ENCODE measurements at regions not wholly inside any gene's neighbourhood (a gene's known extent, or its start where the extent isn't known, plus 50 kb on each side); places are given as distances from the start of the nearest gene placed in this dataset.

DNA sequence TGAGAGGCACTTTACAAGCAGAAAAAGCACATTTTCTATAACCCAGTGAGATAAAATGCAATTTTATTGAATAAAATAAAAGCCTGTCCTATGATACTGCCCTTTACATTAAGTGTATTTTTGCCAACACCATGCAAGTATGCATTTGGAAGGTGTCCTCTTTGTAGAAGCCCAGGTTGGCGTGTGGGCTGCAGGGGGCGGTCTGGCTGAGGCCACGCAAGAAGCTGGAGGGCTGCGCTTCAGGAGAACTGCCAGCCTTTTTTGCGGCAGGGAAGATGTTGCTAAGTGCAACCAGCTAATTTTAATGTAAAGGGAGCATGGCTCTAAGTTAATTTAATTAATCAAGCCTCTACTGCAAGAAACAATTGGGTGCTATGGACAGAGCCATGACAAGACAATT is 562.8 kb upstream of the SALL3 start:
- Histone ChIP-seq H3K27ac (ENCODE audit: low read length, poor library complexity, severe bottlenecking) (no peak overlapping the region), H3K9me3 (ENCODE audit: control insufficient read depth, low read length) (peaks cover 2% of the 10 kb centered on the region), H3K14ac (ENCODE audit: low read length in 2 of 2) (no peak overlapping the region), H3K4me1 (ENCODE audit: control insufficient read depth, insufficient read depth, low read depth, low read length) (no peaks in the 10 kb centered on the region), H2BK15ac (ENCODE audit: low read depth, poor library complexity, severe bottlenecking) (no peak overlapping the region), H3K4me3 (ENCODE audit: insufficient read depth in 1 of 2, low read depth in 1 of 2, low read length in 2 of 2) (no peak overlapping the region), H3K4me2 (ENCODE audit: low read length, poor library complexity, severe bottlenecking) (no peak overlapping the region), H2BK5ac (ENCODE audit: low read depth, low read length, poor library complexity, severe bottlenecking) (no peak overlapping the region), H4K91ac (ENCODE audit: low read length) (no peak overlapping the region), H3K36me3 (ENCODE audit: control insufficient read depth in 1 of 2, insufficient read depth in 2 of 2, low read depth in 1 of 2, low read length in 2 of 2) (no peaks in the 10 kb centered on the region), H3K4ac (ENCODE audit: low read depth in 1 of 2, low read length in 2 of 2) (no peak overlapping the region), H3K79me1 (replicated peaks; ENCODE audit: low read length, poor library complexity, severe bottlenecking) (no peaks in the 10 kb centered on the region), H3K27me3 (ENCODE audit: control insufficient read depth in 1 of 2, insufficient read depth in 1 of 2, low read length in 2 of 2) (no peaks in the 10 kb centered on the region), H2BK12ac (ENCODE audit: low read length in 2 of 2) (no peak overlapping the region), H2AK5ac (ENCODE audit: low read length, severe bottlenecking) (no peak overlapping the region), H3K18ac (ENCODE audit: low read depth in 1 of 2, low read length in 2 of 2) (no peak overlapping the region), H2AFZ (ENCODE audit: low read depth, low read length) (no peak overlapping the region), H2BK120ac (ENCODE audit: low read depth, low read length) (no peak overlapping the region), H3K9ac (ENCODE audit: low read length) (no peak overlapping the region), H4K8ac (ENCODE audit: low read length) (no peak overlapping the region), H3K23ac (ENCODE audit: low read length in 2 of 2) (no peak overlapping the region)
- WGBS, result 77% methylated on average over 4 of the region's 5 CpGs
- no peak for DNase-seq

DNA sequence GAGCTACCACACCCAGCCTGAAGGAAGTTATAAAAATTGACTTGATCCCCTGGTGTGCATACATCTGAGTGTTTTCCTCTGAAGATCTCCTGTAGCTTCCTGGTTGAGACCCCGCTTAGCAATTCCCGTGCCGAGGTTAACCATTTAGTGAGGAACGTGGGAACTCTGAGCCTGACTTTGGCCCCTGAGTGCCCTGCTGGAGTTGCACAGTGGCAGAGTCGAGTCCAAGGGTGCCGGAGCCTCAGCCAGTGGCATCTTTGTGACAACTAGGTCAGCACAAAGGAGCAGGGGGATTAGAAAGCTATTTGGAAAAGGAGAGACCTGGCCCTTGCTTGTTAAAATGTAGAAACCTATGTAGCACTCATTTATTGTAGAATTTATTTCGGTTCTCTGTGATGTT is 561.2 kb upstream of the SALL3 start:
- DNase-seq, result no peak
- Histone ChIP-seq H3K23ac (ENCODE audit: low read length in 2 of 2) (no peak overlapping the region), H3K4me1 (ENCODE audit: control insufficient read depth, insufficient read depth, low read depth, low read length) (no peaks in the 10 kb centered on the region), H3K4me3 (ENCODE audit: insufficient read depth in 1 of 2, low read depth in 1 of 2, low read length in 2 of 2) (no peak overlapping the region), H2AFZ (ENCODE audit: low read depth, low read length) (no peak overlapping the region), H3K79me1 (replicated peaks; ENCODE audit: low read length, poor library complexity, severe bottlenecking) (no peaks in the 10 kb centered on the region), H2BK5ac (ENCODE audit: low read depth, low read length, poor library complexity, severe bottlenecking) (no peak overlapping the region), H3K9ac (ENCODE audit: low read length) (no peak overlapping the region), H4K8ac (ENCODE audit: low read length) (no peak overlapping the region), H3K4ac (ENCODE audit: low read depth in 1 of 2, low read length in 2 of 2) (no peak overlapping the region), H3K27ac (ENCODE audit: low read length, poor library complexity, severe bottlenecking) (no peak overlapping the region), H2BK15ac (ENCODE audit: low read depth, poor library complexity, severe bottlenecking) (no peak overlapping the region), H3K27me3 (ENCODE audit: control insufficient read depth in 1 of 2, insufficient read depth in 1 of 2, low read length in 2 of 2) (no peaks in the 10 kb centered on the region), H4K91ac (ENCODE audit: low read length) (no peak overlapping the region), H3K9me3 (ENCODE audit: control insufficient read depth, low read length) (peaks cover 2% of the 10 kb centered on the region), H2AK5ac (ENCODE audit: low read length, severe bottlenecking) (no peak overlapping the region), H2BK12ac (ENCODE audit: low read length in 2 of 2) (no peak overlapping the region), H3K36me3 (ENCODE audit: control insufficient read depth in 1 of 2, insufficient read depth in 2 of 2, low read depth in 1 of 2, low read length in 2 of 2) (no peaks in the 10 kb centered on the region), H3K14ac (ENCODE audit: low read length in 2 of 2) (no peak overlapping the region), H2BK120ac (ENCODE audit: low read depth, low read length) (no peak overlapping the region), H3K4me2 (ENCODE audit: low read length, poor library complexity, severe bottlenecking) (no peak overlapping the region), H3K18ac (ENCODE audit: low read depth in 1 of 2, low read length in 2 of 2) (no peak overlapping the region)
- 67% methylated on average over 7 of the region's 7 CpGs for WGBS

DNA sequence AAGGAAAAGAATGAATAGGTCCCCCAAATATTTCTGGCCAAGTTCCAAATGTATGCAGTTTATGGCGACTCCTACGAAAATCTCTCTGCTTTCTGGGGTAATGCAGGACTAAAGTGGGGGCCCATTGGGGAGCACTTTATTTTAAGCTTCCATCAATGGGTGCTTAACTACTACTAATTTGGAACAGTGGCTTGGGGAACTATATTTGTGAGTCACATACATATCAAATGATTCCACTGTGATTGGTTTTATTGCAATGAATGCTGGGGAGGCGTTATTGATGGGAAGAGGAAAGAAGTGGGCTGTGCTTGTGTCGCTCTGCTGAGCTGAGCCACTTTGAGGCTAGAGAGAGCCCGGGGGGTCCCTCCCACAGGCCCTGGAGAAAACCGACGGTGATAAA is 560.4 kb upstream of the SALL3 start:
- Histone ChIP-seq H3K9ac (ENCODE audit: low read length) (no peak overlapping the region), H3K23ac (ENCODE audit: low read length in 2 of 2) (no peak overlapping the region), H3K36me3 (ENCODE audit: control insufficient read depth in 1 of 2, insufficient read depth in 2 of 2, low read depth in 1 of 2, low read length in 2 of 2) (no peaks in the 10 kb centered on the region), H4K91ac (ENCODE audit: low read length) (no peak overlapping the region), H3K79me1 (replicated peaks; ENCODE audit: low read length, poor library complexity, severe bottlenecking) (no peaks in the 10 kb centered on the region), H4K8ac (ENCODE audit: low read length) (no peak overlapping the region), H2BK5ac (ENCODE audit: low read depth, low read length, poor library complexity, severe bottlenecking) (no peak overlapping the region), H3K27ac (ENCODE audit: low read length, poor library complexity, severe bottlenecking) (no peak overlapping the region), H3K4ac (ENCODE audit: low read depth in 1 of 2, low read length in 2 of 2) (no peak overlapping the region), H3K18ac (ENCODE audit: low read depth in 1 of 2, low read length in 2 of 2) (no peak overlapping the region), H3K9me3 (ENCODE audit: control insufficient read depth, low read length) (no peaks in the 10 kb centered on the region), H3K14ac (ENCODE audit: low read length in 2 of 2) (no peak overlapping the region), H3K4me2 (ENCODE audit: low read length, poor library complexity, severe bottlenecking) (no peak overlapping the region), H3K27me3 (ENCODE audit: control insufficient read depth in 1 of 2, insufficient read depth in 1 of 2, low read length in 2 of 2) (no peaks in the 10 kb centered on the region), H2BK15ac (ENCODE audit: low read depth, poor library complexity, severe bottlenecking) (no peak overlapping the region), H2BK120ac (ENCODE audit: low read depth, low read length) (no peak overlapping the region), H2BK12ac (ENCODE audit: low read length in 2 of 2) (no peak overlapping the region), H2AFZ (ENCODE audit: low read depth, low read length) (no peak overlapping the region), H2AK5ac (ENCODE audit: low read length, severe bottlenecking) (no peak overlapping the region), H3K4me1 (ENCODE audit: control insufficient read depth, insufficient read depth, low read depth, low read length) (no peaks in the 10 kb centered on the region), H3K4me3 (ENCODE audit: insufficient read depth in 1 of 2, low read depth in 1 of 2, low read length in 2 of 2) (no peak overlapping the region)
- DNase-seq, result no peak
- 78% methylated on average over 7 of the region's 7 CpGs for WGBS

DNA sequence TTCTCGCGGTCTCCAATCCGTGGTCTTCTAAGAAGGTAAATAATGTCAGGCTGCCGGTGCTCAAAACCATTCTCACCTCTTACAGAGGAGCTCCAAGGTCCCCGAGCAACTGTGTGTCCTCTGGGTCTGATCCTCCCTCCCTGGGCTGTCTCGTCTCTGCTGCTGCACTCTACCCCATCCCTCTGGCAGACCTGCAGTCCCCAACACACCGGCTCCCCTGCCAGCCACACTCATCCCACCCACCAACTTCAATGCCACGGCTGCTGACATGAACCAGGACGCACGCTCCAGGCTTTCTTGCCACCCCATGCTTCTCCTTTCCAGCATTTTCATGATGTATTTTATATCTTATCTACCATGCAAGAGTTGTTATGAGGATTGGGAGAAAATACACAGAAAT is 559.5 kb upstream of the SALL3 start:
- WGBS, result 82% methylated on average over 7 of the region's 10 CpGs

More for the DNA sequence above, 559.5 kb upstream of the SALL3 start:
- no peaks in the 10 kb centered on the region for H3K79me1 ChIP-seq (replicated peaks; ENCODE audit: low read length, poor library complexity, severe bottlenecking)
- H3K23ac ChIP-seq (ENCODE audit: low read length in 2 of 2), result no peak overlapping the region
- no peak overlapping the region for H2AK5ac ChIP-seq (ENCODE audit: low read length, severe bottlenecking)
- H2BK5ac ChIP-seq (ENCODE audit: low read depth, low read length, poor library complexity, severe bottlenecking), result no peak overlapping the region
- H3K27ac ChIP-seq (ENCODE audit: low read length, poor library complexity, severe bottlenecking), result no peak overlapping the region
- H4K91ac ChIP-seq (ENCODE audit: low read length), result no peak overlapping the region
- no peak overlapping the region for H3K4me2 ChIP-seq (ENCODE audit: low read length, poor library complexity, severe bottlenecking)
- no peak overlapping the region for H2BK12ac ChIP-seq (ENCODE audit: low read length in 2 of 2)
- H3K27me3 ChIP-seq (ENCODE audit: control insufficient read depth in 1 of 2, insufficient read depth in 1 of 2, low read length in 2 of 2), result no peaks in the 10 kb centered on the region
- no peaks in the 10 kb centered on the region for H3K4me1 ChIP-seq (ENCODE audit: control insufficient read depth, insufficient read depth, low read depth, low read length)
- no peaks in the 10 kb centered on the region for H3K9me3 ChIP-seq (ENCODE audit: control insufficient read depth, low read length)
- no peak overlapping the region for H3K14ac ChIP-seq (ENCODE audit: low read length in 2 of 2)
- H2BK120ac ChIP-seq (ENCODE audit: low read depth, low read length), result no peak overlapping the region
- no peak overlapping the region for H3K4ac ChIP-seq (ENCODE audit: low read depth in 1 of 2, low read length in 2 of 2)
- no peak overlapping the region for H3K4me3 ChIP-seq (ENCODE audit: insufficient read depth in 1 of 2, low read depth in 1 of 2, low read length in 2 of 2)
- no peak overlapping the region for H2AFZ ChIP-seq (ENCODE audit: low read depth, low read length)
- H4K8ac ChIP-seq (ENCODE audit: low read length), result no peak overlapping the region
- DNase-seq, result no peak
- H3K36me3 ChIP-seq (ENCODE audit: control insufficient read depth in 1 of 2, insufficient read depth in 2 of 2, low read depth in 1 of 2, low read length in 2 of 2), result no peaks in the 10 kb centered on the region
- H2BK15ac ChIP-seq (ENCODE audit: low read depth, poor library complexity, severe bottlenecking), result no peak overlapping the region
- no peak overlapping the region for H3K9ac ChIP-seq (ENCODE audit: low read length)
- H3K18ac ChIP-seq (ENCODE audit: low read depth in 1 of 2, low read length in 2 of 2), result no peak overlapping the region

Data from mesenchymal stem cell (in vitro differentiated cells and primary cell).